ENCODE measurements at regions not wholly inside any gene's neighbourhood (a gene's known extent, or its start where the extent isn't known, plus 50 kb on each side); places are given as distances from the start of the nearest gene placed in this dataset.
"Not testable (repeated sequence)": the region's sequence is repeated elsewhere in the genome, so short reads cannot be mapped to it uniquely, and the experiment has no call there.

GRCh38 chr2:37740164-37740739 is 68.8 kb upstream of the CDC42EP3 start:
- TF ChIP-seq EZH2 (IDR thresholded peaks at IDR 0.05; ENCODE audit: borderline replicate concordance, low read depth, low read length, severe bottlenecking) (no peak), CTCF (IDR thresholded peaks at IDR 0.05; ENCODE audit: borderline replicate concordance, extremely low read depth, low read length, poor library complexity, severe bottlenecking) (no peak)
- Histone ChIP-seq H3K27ac (ENCODE audit: low read length) (no peak overlapping the region), H3K4me2 (ENCODE audit: insufficient read depth, low read length) (no peak overlapping the region), H2AFZ (ENCODE audit: low read depth, low read length) (no peak overlapping the region), H3K9ac (ENCODE audit: low read depth, low read length) (no peak overlapping the region), H3K27me3 (ENCODE audit: insufficient read depth, low read length, poor library complexity) (peaks cover 10% of the 10 kb centered on the region), H3K9me3 (ENCODE audit: insufficient read depth, low read length, severe bottlenecking) (no peaks in the 10 kb centered on the region), H3K79me2 (ENCODE audit: insufficient read depth, low read length) (no peaks in the 10 kb centered on the region), H4K20me1 (ENCODE audit: insufficient read depth, low read length) (no peaks in the 10 kb centered on the region), H3K36me3 (ENCODE audit: insufficient read depth, low read length) (no peaks in the 10 kb centered on the region), H3K4me1 (ENCODE audit: insufficient read depth, low read length) (no peaks in the 10 kb centered on the region), H3K4me3 (ENCODE audit: low read depth in 1 of 2, low read length in 2 of 2) (no peak overlapping the region)
- no peak for ATAC-seq (ENCODE audit: insufficient read depth, low read depth)
- no peak for DNase-seq

- Histone ChIP-seq H3K9me3 (ENCODE audit: insufficient read depth, low read length, severe bottlenecking) (no peaks in the 10 kb centered on the region), H3K4me2 (ENCODE audit: insufficient read depth, low read length) (no peak overlapping the region), H3K27ac (ENCODE audit: low read length) (no peak overlapping the region), H3K4me1 (ENCODE audit: insufficient read depth, low read length) (no peaks in the 10 kb centered on the region), H3K9ac (ENCODE audit: low read depth, low read length) (no peak overlapping the region), H3K4me3 (ENCODE audit: low read depth in 1 of 2, low read length in 2 of 2) (no peak overlapping the region), H3K79me2 (ENCODE audit: insufficient read depth, low read length) (no peaks in the 10 kb centered on the region), H3K27me3 (ENCODE audit: insufficient read depth, low read length, poor library complexity) (peaks cover 7% of the 10 kb centered on the region), H2AFZ (ENCODE audit: low read depth, low read length) (no peak overlapping the region), H4K20me1 (ENCODE audit: insufficient read depth, low read length) (no peaks in the 10 kb centered on the region), H3K36me3 (ENCODE audit: insufficient read depth, low read length) (no peaks in the 10 kb centered on the region)
- DNase-seq = no peak
- no peak for ATAC-seq (ENCODE audit: insufficient read depth, low read depth)
- TF ChIP-seq CTCF (IDR thresholded peaks at IDR 0.05; ENCODE audit: borderline replicate concordance, extremely low read depth, low read length, poor library complexity, severe bottlenecking) (no peak), EZH2 (IDR thresholded peaks at IDR 0.05; ENCODE audit: borderline replicate concordance, low read depth, low read length, severe bottlenecking) (no peak)
These were observed 70.8 kb upstream of the CDC42EP3 start for GRCh38 chr2:37742286-37742685.

GRCh38 chr2:37744010-37744409 is 72.6 kb upstream of the CDC42EP3 start:
- Histone ChIP-seq H3K9me3 (ENCODE audit: insufficient read depth, low read length, severe bottlenecking) (no peaks in the 10 kb centered on the region), H3K27ac (ENCODE audit: low read length) (no peak overlapping the region), H4K20me1 (ENCODE audit: insufficient read depth, low read length) (no peaks in the 10 kb centered on the region), H3K36me3 (ENCODE audit: insufficient read depth, low read length) (no peaks in the 10 kb centered on the region), H3K27me3 (ENCODE audit: insufficient read depth, low read length, poor library complexity) (peaks cover 2% of the 10 kb centered on the region), H3K79me2 (ENCODE audit: insufficient read depth, low read length) (no peaks in the 10 kb centered on the region), H3K4me2 (ENCODE audit: insufficient read depth, low read length) (no peak overlapping the region), H2AFZ (ENCODE audit: low read depth, low read length) (no peak overlapping the region), H3K9ac (ENCODE audit: low read depth, low read length) (no peak overlapping the region), H3K4me1 (ENCODE audit: insufficient read depth, low read length) (no peaks in the 10 kb centered on the region), H3K4me3 (ENCODE audit: low read depth in 1 of 2, low read length in 2 of 2) (no peak overlapping the region)
- no peak for TF ChIP-seq EZH2 (IDR thresholded peaks at IDR 0.05; ENCODE audit: borderline replicate concordance, low read depth, low read length, severe bottlenecking)
- TF ChIP-seq CTCF (IDR thresholded peaks at IDR 0.05; ENCODE audit: borderline replicate concordance, extremely low read depth, low read length, poor library complexity, severe bottlenecking) = no peak
- no peak for DNase-seq
- no peak for ATAC-seq (ENCODE audit: insufficient read depth, low read depth)

- not testable (repeated sequence) for H3K9me3 ChIP-seq (ENCODE audit: insufficient read depth, low read length, severe bottlenecking); H3K4me3 ChIP-seq (ENCODE audit: low read depth in 1 of 2, low read length in 2 of 2); ATAC-seq (ENCODE audit: insufficient read depth, low read depth); H3K36me3 ChIP-seq (ENCODE audit: insufficient read depth, low read length); H4K20me1 ChIP-seq (ENCODE audit: insufficient read depth, low read length); H3K9ac ChIP-seq (ENCODE audit: low read depth, low read length); H3K27me3 ChIP-seq (ENCODE audit: insufficient read depth, low read length, poor library complexity); H3K4me1 ChIP-seq (ENCODE audit: insufficient read depth, low read length); H2AFZ ChIP-seq (ENCODE audit: low read depth, low read length); H3K27ac ChIP-seq (ENCODE audit: low read length); DNase-seq; H3K4me2 ChIP-seq (ENCODE audit: insufficient read depth, low read length); H3K79me2 ChIP-seq (ENCODE audit: insufficient read depth, low read length)
These were observed 73.5 kb upstream of the CDC42EP3 start for GRCh38 chr2:37744961-37745360.

- not testable (repeated sequence) for ATAC-seq (ENCODE audit: insufficient read depth, low read depth); H3K4me1 ChIP-seq (ENCODE audit: insufficient read depth, low read length); H3K4me3 ChIP-seq (ENCODE audit: low read depth in 1 of 2, low read length in 2 of 2); H3K27ac ChIP-seq (ENCODE audit: low read length); H3K36me3 ChIP-seq (ENCODE audit: insufficient read depth, low read length); H3K9me3 ChIP-seq (ENCODE audit: insufficient read depth, low read length, severe bottlenecking); H3K9ac ChIP-seq (ENCODE audit: low read depth, low read length); H3K79me2 ChIP-seq (ENCODE audit: insufficient read depth, low read length); H3K27me3 ChIP-seq (ENCODE audit: insufficient read depth, low read length, poor library complexity); H4K20me1 ChIP-seq (ENCODE audit: insufficient read depth, low read length); H2AFZ ChIP-seq (ENCODE audit: low read depth, low read length); H3K4me2 ChIP-seq (ENCODE audit: insufficient read depth, low read length); DNase-seq
These were observed 74.6 kb upstream of the CDC42EP3 start for GRCh38 chr2:37746011-37746410.

Measured in DND-41 (cell line).